Gastrocnemius medialis (tissue), 4 donors: ENCODE measurements at regions not wholly inside any gene's neighbourhood (a gene's known extent, or its start where the extent isn't known, plus 50 kb on each side); places are given as distances from the start of the nearest gene placed in this dataset.

Experiments used
- CTCF ChIP-seq, 5 experiments: fragments of 450-650 bp in 3 of 5; fragments of 200-600 bp in 2 of 5; sonication (generic) in 2 of 5; IDR thresholded peaks in 4 of 5; conservative IDR thresholded peaks in 1 of 5; 1 replicate in 4 of 5; 2 replicates in 1 of 5; pipeline ENCODE4 v1.5.1; 2016 to 2019; ENCODE audit warnings: antibody characterized with exemption in 5 of 5, mild to moderate bottlenecking in 3 of 5, moderate library complexity in 3 of 5
- POLR2A ChIP-seq, 2 donors: fragments of 450-650 bp; IDR thresholded peaks; one replicate each; pipeline ENCODE4 v1.6.1; 2017; ENCODE audit warnings: antibody characterized with exemption in 2 of 2, mild to moderate bottlenecking in 2 of 2, moderate library complexity in 2 of 2

- TF ChIP-seq CTCF (IDR thresholded peaks at IDR 0.05 in 4 of 5, conservative IDR thresholded peaks at IDR 0.05 in 1 of 5) (no peak), POLR2A (IDR thresholded peaks at IDR 0.05) (no peak)
Observed at GRCh38 chr18:65358306-65358705, 392.5 kb upstream of the CDH7 start.
